ENCODE measurements at regions not wholly inside any gene's neighbourhood (a gene's known extent, or its start where the extent isn't known, plus 50 kb on each side); places are given as distances from the start of the nearest gene placed in this dataset.

- H3K27ac ChIP-seq, result no peak overlapping the region
- WGBS, 2 donors, result 42 to 89% methylated on average over 3 of the region's 3 CpGs
- no peaks in the 10 kb centered on the region for H3K36me3 ChIP-seq (ENCODE audit: low read depth, missing control alignments)
- TF ChIP-seq, protein P1, sequence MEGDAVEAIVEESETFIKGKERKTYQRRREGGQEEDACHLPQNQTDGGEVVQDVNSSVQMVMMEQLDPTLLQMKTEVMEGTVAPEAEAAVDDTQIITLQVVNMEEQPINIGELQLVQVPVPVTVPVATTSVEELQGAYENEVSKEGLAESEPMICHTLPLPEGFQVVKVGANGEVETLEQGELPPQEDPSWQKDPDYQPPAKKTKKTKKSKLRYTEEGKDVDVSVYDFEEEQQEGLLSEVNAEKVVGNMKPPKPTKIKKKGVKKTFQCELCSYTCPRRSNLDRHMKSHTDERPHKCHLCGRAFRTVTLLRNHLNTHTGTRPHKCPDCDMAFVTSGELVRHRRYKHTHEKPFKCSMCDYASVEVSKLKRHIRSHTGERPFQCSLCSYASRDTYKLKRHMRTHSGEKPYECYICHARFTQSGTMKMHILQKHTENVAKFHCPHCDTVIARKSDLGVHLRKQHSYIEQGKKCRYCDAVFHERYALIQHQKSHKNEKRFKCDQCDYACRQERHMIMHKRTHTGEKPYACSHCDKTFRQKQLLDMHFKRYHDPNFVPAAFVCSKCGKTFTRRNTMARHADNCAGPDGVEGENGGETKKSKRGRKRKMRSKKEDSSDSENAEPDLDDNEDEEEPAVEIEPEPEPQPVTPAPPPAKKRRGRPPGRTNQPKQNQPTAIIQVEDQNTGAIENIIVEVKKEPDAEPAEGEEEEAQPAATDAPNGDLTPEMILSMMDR (IDR thresholded peaks at IDR 0.05), result no peak
- no peak for TF ChIP-seq POLR2A (IDR thresholded peaks at IDR 0.05)
- no peaks in the 10 kb centered on the region for H3K27me3 ChIP-seq
- no peaks in the 10 kb centered on the region for H3K4me1 ChIP-seq
- no peaks in the 10 kb centered on the region for H3K9me3 ChIP-seq
- DNase-seq, result no peak
- no peak overlapping the region for H3K4me3 ChIP-seq
- intact Hi-C loops (cut with DNase I; ENCODE audit: low total_unique reads), result no loop called here
These were observed 137.8 kb upstream of the CCL2 start for GRCh38 chr17:34117332-34117731.

GRCh38 chr17:34117811-34118210 lies 137.3 kb upstream of the CCL2 start:
- H3K27me3 ChIP-seq, result no peaks in the 10 kb centered on the region
- intact Hi-C loops (cut with DNase I; ENCODE audit: low total_unique reads), result no loop called here
- WGBS, 2 donors, result 77 to 85% methylated on average over 1 of the region's 1 CpG
- no peak for TF ChIP-seq POLR2A (IDR thresholded peaks at IDR 0.05)
- TF ChIP-seq, protein P1 (IDR thresholded peaks at IDR 0.05), result no peak
- H3K36me3 ChIP-seq (ENCODE audit: low read depth, missing control alignments), result no peaks in the 10 kb centered on the region
- H3K4me3 ChIP-seq, result no peak overlapping the region
- no peaks in the 10 kb centered on the region for H3K9me3 ChIP-seq
- H3K4me1 ChIP-seq, result no peaks in the 10 kb centered on the region
- no peak for DNase-seq
- no peak overlapping the region for H3K27ac ChIP-seq

GRCh38 chr17:34118564-34118963 lies 136.5 kb upstream of the CCL2 start:
- Histone ChIP-seq H3K9me3 (no peaks in the 10 kb centered on the region), H3K4me1 (no peaks in the 10 kb centered on the region), H3K27ac (no peak overlapping the region), H3K27me3 (no peaks in the 10 kb centered on the region), H3K4me3 (no peak overlapping the region), H3K36me3 (ENCODE audit: low read depth, missing control alignments) (no peaks in the 10 kb centered on the region)
- DNase-seq, result no peak
- 28 to 33% methylated on average over 3 of the region's 3 CpGs for WGBS, 2 donors
- intact Hi-C loops (cut with DNase I; ENCODE audit: low total_unique reads), result no loop called here
- no peak for TF ChIP-seq POLR2A (IDR thresholded peaks at IDR 0.05)
- TF ChIP-seq, protein P1 (IDR thresholded peaks at IDR 0.05), result no peak

DNA sequence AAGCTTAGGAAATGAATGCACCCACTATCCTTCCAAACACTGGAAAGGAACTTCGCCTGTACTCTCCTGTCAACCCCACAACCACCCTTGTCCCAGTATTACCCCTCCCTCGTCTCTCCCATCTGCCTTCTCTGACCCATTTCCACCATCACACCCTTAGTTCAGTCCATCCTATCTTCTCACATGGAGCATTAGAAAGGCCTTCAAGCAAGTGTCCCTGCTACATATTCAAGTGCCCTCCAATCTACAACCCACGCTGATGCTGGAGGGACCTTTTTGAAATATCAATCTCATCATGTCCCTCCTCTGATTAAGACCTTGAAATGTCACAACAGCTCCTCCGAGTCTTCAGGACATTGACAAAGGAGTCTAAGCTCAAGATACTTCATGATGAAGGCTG lies 133.8 kb upstream of the CCL2 start:
- no peak for DNase-seq
- WGBS, 2 donors, result 78 to 86% methylated on average over 4 of the region's 4 CpGs
- no peak overlapping the region for H3K4me3 ChIP-seq
- no peak overlapping the region for H3K27ac ChIP-seq
- intact Hi-C loops (cut with DNase I; ENCODE audit: low total_unique reads), result no loop called here
- H3K4me1 ChIP-seq, result no peaks in the 10 kb centered on the region
- TF ChIP-seq POLR2A (IDR thresholded peaks at IDR 0.05), result no peak
- TF ChIP-seq, protein P1 (IDR thresholded peaks at IDR 0.05), result no peak
- H3K27me3 ChIP-seq, result no peaks in the 10 kb centered on the region
- no peaks in the 10 kb centered on the region for H3K36me3 ChIP-seq (ENCODE audit: low read depth, missing control alignments)
- H3K9me3 ChIP-seq, result no peaks in the 10 kb centered on the region

DNA sequence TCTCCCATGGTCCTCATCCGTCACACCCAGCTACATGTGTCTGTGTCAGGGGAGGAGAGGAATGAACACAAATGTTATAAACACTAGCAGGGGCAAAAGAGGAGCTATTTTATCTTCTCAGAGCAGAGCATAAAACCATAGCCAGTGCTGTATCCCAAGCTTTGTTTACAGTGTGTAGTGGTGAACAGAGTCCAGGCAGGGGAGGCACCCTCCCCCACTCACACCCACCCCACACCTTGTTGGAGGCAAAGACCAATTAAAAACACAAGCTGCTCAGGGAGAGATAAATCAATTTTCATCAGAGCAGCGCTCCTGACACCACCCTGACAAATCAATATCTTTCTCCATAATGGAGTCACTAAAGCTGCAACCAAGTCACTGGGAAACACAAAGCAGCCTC lies 132.6 kb upstream of the CCL2 start:
- intact Hi-C loops (cut with DNase I; ENCODE audit: low total_unique reads), result no loop called here
- no peaks in the 10 kb centered on the region for H3K27me3 ChIP-seq
- no peaks in the 10 kb centered on the region for H3K4me1 ChIP-seq
- H3K36me3 ChIP-seq (ENCODE audit: low read depth, missing control alignments), result no peaks in the 10 kb centered on the region
- H3K9me3 ChIP-seq, result no peaks in the 10 kb centered on the region
- WGBS, 2 donors, result 64 to 83% methylated on average over 2 of the region's 2 CpGs
- no peak overlapping the region for H3K27ac ChIP-seq
- no peak for DNase-seq
- no peak for TF ChIP-seq POLR2A (IDR thresholded peaks at IDR 0.05)
- no peak overlapping the region for H3K4me3 ChIP-seq

All from testis (tissue), 2 donors.